H1 (cell line): ENCODE measurements at regions not wholly inside any gene's neighbourhood (a gene's known extent, or its start where the extent isn't known, plus 50 kb on each side); places are given as distances from the start of the nearest gene placed in this dataset.

Source experiments
- CHD7 ChIP-seq: fragments of 300-600 bp; sonication (generic); IDR thresholded peaks from 2 replicates; pipeline ENCODE4 v1.7.1; 2012; ENCODE audit warnings: low read length, moderate library complexity, mild to moderate bottlenecking, inconsistent platforms; ENCODE audit not compliant: insufficient replicate concordance
- E2F6 ChIP-seq: IDR thresholded peaks from 2 replicates; pipeline ENCODE4 v1.6.1; 2012; ENCODE audit warnings: inconsistent platforms
- EZH2 ChIP-seq: fragments of 200-600 bp; sonication (generic); IDR thresholded peaks from 2 replicates; pipeline ENCODE4 v1.7.1; 2012; ENCODE audit warnings: low read depth, mild to moderate bottlenecking, moderate library complexity, low read length, inconsistent platforms; ENCODE audit not compliant: severe bottlenecking
- POLR2AphosphoS5 ChIP-seq: IDR thresholded peaks from 2 replicates; pipeline ENCODE4 v1.6.1; 2011; ENCODE audit warnings: low read depth, low read length
- TAF7 ChIP-seq: optimal IDR thresholded peaks from 2 replicates; pipeline ENCODE3; 2011; ENCODE audit warnings: low read depth, mild to moderate bottlenecking, inconsistent platforms, low read length, moderate library complexity, borderline replicate concordance
- TBP ChIP-seq: IDR thresholded peaks from 2 replicates; pipeline ENCODE4 v1.6.1; 2011; ENCODE audit warnings: low read depth, low read length, improper control_type of control experiment

GRCh38 chr15:37480482-37480881 is 380.1 kb upstream of the MEIS2 start (continued):
- TF ChIP-seq CHD7 (no peak), EZH2 (no peak), POLR2AphosphoS5 (no peak), TAF7 (no peak), E2F6 (no peak), TBP (no peak)
- TF ChIP-seq, all 59 proteins: peak for 0
